Neural cell (in vitro differentiated cells): ENCODE measurements at regions not wholly inside any gene's neighbourhood (a gene's known extent, or its start where the extent isn't known, plus 50 kb on each side); places are given as distances from the start of the nearest gene placed in this dataset.
A peak's percentile ranks its signal among the peaks of the same experiment; 100 is the strongest.

ENCODE experiments used
- POLR2AphosphoS5 ChIP-seq: IDR thresholded peaks from 2 replicates; pipeline ENCODE4 v1.6.1; 2012
- TF ChIP-seq, protein P1 (sequence below): fragments of 450-650 bp; IDR thresholded peaks from 2 replicates; pipeline ENCODE4 v1.5.1; 2014; ENCODE audit warnings: antibody characterized with exemption, mild to moderate bottlenecking, moderate library complexity; ENCODE audit not compliant: poor library complexity, severe bottlenecking
- TF ChIP-seq, protein P2 (sequence below): IDR thresholded peaks from 2 replicates; pipeline ENCODE4 v1.6.1; 2012; ENCODE audit warnings: borderline replicate concordance

DNA sequence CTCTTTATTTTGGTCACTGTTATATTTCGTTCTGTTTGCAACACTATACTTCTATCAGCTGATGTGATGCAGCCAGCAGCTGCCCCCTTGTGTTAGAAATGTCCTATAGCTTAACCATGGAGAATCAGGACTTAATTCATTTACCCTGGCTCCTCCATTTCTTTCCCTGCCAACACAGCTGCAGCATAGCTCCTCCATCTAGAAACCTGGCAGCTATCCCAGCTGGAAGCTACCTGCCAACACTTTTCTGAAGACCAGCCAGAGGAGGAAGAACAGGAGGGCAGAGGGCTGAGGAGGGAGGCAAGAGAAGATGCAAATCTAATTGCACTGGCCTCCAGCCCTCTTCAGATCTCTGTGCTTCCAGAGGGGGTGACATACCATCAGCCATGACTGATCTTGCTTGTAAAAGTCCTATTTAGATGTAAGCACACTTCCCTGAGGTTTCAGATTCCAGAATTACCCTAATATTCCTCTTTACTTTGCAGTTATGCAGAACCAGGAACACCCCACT is 156.8 kb upstream of the TMEM260 start:
- TF ChIP-seq, protein P1, sequence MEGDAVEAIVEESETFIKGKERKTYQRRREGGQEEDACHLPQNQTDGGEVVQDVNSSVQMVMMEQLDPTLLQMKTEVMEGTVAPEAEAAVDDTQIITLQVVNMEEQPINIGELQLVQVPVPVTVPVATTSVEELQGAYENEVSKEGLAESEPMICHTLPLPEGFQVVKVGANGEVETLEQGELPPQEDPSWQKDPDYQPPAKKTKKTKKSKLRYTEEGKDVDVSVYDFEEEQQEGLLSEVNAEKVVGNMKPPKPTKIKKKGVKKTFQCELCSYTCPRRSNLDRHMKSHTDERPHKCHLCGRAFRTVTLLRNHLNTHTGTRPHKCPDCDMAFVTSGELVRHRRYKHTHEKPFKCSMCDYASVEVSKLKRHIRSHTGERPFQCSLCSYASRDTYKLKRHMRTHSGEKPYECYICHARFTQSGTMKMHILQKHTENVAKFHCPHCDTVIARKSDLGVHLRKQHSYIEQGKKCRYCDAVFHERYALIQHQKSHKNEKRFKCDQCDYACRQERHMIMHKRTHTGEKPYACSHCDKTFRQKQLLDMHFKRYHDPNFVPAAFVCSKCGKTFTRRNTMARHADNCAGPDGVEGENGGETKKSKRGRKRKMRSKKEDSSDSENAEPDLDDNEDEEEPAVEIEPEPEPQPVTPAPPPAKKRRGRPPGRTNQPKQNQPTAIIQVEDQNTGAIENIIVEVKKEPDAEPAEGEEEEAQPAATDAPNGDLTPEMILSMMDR = peak; percentile 84
- no peak for TF ChIP-seq POLR2AphosphoS5
- TF ChIP-seq, protein P2, sequence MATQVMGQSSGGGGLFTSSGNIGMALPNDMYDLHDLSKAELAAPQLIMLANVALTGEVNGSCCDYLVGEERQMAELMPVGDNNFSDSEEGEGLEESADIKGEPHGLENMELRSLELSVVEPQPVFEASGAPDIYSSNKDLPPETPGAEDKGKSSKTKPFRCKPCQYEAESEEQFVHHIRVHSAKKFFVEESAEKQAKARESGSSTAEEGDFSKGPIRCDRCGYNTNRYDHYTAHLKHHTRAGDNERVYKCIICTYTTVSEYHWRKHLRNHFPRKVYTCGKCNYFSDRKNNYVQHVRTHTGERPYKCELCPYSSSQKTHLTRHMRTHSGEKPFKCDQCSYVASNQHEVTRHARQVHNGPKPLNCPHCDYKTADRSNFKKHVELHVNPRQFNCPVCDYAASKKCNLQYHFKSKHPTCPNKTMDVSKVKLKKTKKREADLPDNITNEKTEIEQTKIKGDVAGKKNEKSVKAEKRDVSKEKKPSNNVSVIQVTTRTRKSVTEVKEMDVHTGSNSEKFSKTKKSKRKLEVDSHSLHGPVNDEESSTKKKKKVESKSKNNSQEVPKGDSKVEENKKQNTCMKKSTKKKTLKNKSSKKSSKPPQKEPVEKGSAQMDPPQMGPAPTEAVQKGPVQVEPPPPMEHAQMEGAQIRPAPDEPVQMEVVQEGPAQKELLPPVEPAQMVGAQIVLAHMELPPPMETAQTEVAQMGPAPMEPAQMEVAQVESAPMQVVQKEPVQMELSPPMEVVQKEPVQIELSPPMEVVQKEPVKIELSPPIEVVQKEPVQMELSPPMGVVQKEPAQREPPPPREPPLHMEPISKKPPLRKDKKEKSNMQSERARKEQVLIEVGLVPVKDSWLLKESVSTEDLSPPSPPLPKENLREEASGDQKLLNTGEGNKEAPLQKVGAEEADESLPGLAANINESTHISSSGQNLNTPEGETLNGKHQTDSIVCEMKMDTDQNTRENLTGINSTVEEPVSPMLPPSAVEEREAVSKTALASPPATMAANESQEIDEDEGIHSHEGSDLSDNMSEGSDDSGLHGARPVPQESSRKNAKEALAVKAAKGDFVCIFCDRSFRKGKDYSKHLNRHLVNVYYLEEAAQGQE = no peak
